RWPE1 (cell line): ENCODE measurements at regions not wholly inside any gene's neighbourhood (a gene's known extent, or its start where the extent isn't known, plus 50 kb on each side); places are given as distances from the start of the nearest gene placed in this dataset.

Experiments
- CTCF ChIA-PET: fragments of 350-600 bp; sonication (Branson Sonifier 250); formaldehyde crosslinking; extraction: SDS; loops from one replicate; lab custom pipeline; 2021; lab: Yijun Ruan, JAX
- POLR2A ChIA-PET: fragments of 400-600 bp; formaldehyde crosslinking; extraction: SDS; loops from one replicate; lab custom pipeline; 2020; ENCODE audit warnings: antibody characterized with exemption; ENCODE audit not compliant: low non-redundant PET; lab: Yijun Ruan, JAX
- DNase-seq: peaks from one replicate; pipeline ENCODE4 v3.0.0; 2012; ENCODE audit warnings: low spot score
- H3K27ac ChIP-seq: fragments of 450-650 bp; 2 replicates; pipeline ENCODE4 v1.5.1; 2017
- TF ChIP-seq, protein P1 (sequence below): fragments of 450-650 bp; conservative IDR thresholded peaks from 2 replicates; pipeline ENCODE4 v1.5.1; 2017; ENCODE audit warnings: low read depth, mild to moderate bottlenecking

- no peak overlapping the region for H3K27ac ChIP-seq
- TF ChIP-seq, protein P1, sequence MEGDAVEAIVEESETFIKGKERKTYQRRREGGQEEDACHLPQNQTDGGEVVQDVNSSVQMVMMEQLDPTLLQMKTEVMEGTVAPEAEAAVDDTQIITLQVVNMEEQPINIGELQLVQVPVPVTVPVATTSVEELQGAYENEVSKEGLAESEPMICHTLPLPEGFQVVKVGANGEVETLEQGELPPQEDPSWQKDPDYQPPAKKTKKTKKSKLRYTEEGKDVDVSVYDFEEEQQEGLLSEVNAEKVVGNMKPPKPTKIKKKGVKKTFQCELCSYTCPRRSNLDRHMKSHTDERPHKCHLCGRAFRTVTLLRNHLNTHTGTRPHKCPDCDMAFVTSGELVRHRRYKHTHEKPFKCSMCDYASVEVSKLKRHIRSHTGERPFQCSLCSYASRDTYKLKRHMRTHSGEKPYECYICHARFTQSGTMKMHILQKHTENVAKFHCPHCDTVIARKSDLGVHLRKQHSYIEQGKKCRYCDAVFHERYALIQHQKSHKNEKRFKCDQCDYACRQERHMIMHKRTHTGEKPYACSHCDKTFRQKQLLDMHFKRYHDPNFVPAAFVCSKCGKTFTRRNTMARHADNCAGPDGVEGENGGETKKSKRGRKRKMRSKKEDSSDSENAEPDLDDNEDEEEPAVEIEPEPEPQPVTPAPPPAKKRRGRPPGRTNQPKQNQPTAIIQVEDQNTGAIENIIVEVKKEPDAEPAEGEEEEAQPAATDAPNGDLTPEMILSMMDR = no peak
- DNase-seq = no peak
- POLR2A ChIA-PET = no interaction called here
- CTCF ChIA-PET = no interaction called here
These were observed 314.4 kb downstream of the DRD1 start for GRCh38 chr5:175129619-175130018.

GRCh38 chr5:175129121-175129520, 314.9 kb downstream of the DRD1 start:
- H3K27ac ChIP-seq = no peak overlapping the region
- ChIA-PET CTCF (no interaction called here), POLR2A (no interaction called here)
- TF ChIP-seq, protein P1 = no peak
- no peak for DNase-seq

GRCh38 chr5:175124821-175125220, 319.2 kb downstream of the DRD1 start:
- DNase-seq = no peak
- CTCF ChIA-PET = no interaction called here
- no peak overlapping the region for H3K27ac ChIP-seq
- POLR2A ChIA-PET = no interaction called here
- TF ChIP-seq, protein P1 = no peak

GRCh38 chr5:175124251-175124813, 319.6 kb downstream of the DRD1 start:
- TF ChIP-seq, protein P1 = no peak
- ChIA-PET CTCF (interaction anchor here (0.6 kb wide), 1 partner anchor 167 kb away, joined by 3 read pairs; no protein-coding TSS in a partner anchor), POLR2A (no interaction called here)
- no peak overlapping the region for H3K27ac ChIP-seq
- no peak for DNase-seq

- DNase-seq = no peak
- POLR2A ChIA-PET = no interaction called here
- no peak overlapping the region for H3K27ac ChIP-seq
- TF ChIP-seq, protein P1 = no peak
- CTCF ChIA-PET = interaction anchor here (0.5 kb wide), 1 partner anchor 143 kb away, joined by 3 read pairs; no protein-coding TSS in a partner anchor
These were observed 320.4 kb downstream of the DRD1 start for GRCh38 chr5:175123542-175123941.

- TF ChIP-seq, protein P1 = no peak
- H3K27ac ChIP-seq = no peak overlapping the region
- no peak for DNase-seq
- ChIA-PET CTCF (interaction anchor here (1.0 kb wide), 1 partner anchor 29 kb away, joined by 6 read pairs; no protein-coding TSS in a partner anchor), POLR2A (no interaction called here)
These were observed 322.5 kb downstream of the DRD1 start for GRCh38 chr5:175121457-175121856.
